GM18907 (cell line): ENCODE measurements at regions not wholly inside any gene's neighbourhood (a gene's known extent, or its start where the extent isn't known, plus 50 kb on each side); places are given as distances from the start of the nearest gene placed in this dataset.

Source experiments
- ATAC-seq: cut with Tn5 transposase; IDR thresholded peaks from one replicate; pipeline ENCODE4 v1.9.1; 2021; ENCODE audit warnings: mild to moderate bottlenecking, moderate library complexity; ENCODE audit not compliant: unreplicated experiment

DNA sequence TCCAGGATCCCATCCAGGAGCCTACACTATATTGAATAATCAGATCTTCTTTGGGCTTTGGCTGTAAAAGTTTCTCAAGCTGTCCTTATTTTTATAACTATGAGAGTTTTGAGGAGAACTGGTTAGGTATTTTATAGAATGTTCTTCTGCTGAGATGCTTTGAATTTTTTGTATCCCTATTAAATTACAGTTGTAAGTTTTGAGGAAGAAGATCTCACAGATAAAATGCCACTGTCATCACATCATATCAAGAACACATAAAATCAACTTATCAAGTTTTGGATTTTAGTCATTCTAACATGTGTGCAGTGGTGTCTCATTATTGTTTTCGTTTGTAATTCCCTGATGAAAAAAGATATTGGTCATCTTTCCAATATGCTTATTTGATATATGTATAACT is 260.2 kb upstream of the COL3A1 start:
- ATAC-seq: no peak

DNA sequence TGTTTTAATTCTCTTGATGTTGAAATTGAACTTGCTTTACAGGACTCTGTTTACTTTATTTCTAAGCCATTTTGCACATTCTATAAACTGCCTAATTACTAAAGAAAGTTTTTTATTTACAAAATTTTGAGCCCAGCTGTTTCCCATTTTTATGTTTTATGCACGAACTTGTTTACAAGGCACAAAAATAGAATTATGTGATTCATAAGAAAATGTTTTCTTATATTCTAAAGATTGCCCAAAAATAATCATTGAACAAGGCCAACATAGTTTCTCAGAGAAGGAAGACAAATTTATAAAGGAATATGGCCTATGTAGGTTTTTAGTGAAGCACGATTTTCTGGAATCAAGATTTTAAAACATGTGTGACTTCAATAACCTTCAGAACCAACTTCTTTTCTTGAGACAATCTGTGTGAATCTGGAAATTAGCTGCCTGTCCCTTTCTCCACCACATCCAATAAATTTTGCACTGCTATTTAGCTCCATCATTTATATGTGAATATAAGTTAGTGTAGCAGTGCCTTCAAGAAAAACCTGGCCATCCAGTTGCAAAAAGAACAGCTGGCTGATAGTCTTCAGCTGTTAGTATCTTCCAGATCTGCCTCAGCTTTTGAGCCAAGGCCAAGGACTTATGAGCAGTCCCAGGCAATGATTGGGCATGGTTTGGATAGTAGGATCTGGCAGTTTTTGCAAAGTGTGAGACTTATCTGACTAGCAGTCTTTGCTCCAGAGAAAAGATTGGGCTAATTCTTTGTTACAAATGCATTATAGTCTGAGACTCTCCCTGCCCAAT is 253.2 kb upstream of the COL3A1 start:
- ATAC-seq: no peak

DNA sequence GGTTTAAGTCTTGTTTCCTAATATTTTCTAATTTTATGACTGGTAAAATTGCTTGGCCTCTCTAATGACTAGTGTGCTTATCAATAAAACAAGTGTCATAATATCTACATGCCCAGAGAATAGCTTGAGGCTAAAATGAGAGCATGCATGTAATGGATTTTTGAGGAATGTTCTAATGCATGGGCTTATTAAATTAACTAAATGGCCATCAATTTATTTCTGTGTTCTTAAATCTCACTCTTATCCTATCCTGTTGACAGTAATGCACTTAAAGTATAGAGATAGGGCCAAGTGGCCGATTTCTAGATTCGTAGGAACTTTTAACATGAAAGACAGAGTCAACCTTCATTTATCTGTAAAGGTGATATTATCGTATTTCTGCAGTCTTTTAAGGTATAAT is 252.4 kb upstream of the COL3A1 start:
- ATAC-seq: no peak

DNA sequence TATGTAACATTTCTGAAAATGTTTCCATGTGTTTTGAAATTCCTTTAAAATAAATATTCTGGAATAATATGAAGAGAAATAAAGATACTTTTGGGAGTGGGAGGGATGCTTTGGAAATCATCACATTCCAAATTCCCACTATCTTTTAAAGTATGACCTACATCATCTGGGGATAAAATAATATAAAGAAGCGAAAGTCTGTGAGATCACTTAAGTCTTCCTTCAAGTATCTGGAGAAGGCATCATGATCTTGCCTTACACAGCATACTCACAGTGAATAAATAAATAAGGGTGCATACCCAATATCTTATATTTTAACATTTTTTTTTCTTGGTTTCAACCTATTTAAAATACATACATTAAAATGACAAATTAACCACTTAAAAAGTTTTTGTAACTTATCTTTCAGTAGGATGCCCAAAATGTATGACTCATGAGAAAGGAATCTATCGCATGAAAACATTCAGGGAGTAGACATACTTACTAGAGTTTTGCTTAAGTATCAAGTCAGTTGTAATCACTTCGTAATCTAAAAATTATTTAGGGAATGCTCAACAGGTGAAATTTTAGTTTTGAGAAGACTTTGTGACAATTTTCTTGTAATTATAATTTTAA is 248.3 kb upstream of the COL3A1 start:
- no peak for ATAC-seq

DNA sequence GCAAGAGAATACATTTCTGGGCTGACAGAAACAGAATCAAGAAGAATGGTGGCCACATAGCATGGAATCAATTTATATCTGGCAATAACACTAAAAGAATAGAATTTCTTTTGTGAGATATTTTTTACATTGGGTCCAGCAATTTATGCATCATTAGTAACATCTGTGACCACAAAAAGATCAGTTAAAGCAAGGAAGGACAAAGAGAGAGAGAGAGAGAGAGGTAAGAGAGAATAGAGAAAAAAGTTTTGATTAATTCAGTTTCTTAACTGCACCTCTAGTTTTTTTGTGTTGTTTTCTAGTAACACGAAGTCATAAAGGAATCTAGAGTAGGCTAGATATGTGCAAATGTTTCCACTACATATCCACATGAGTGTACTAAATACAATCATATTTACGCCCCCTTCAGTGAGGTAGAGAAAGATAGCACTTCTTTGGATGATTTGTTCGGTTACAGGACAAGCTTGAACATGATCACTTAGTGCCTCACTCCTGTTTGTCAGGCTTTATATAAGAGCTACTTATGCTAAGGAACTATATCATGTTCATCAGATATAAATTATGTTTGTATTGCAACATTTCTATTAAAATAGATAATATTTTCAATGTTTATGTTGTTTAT is 247.4 kb upstream of the COL3A1 start:
- no peak for ATAC-seq

DNA sequence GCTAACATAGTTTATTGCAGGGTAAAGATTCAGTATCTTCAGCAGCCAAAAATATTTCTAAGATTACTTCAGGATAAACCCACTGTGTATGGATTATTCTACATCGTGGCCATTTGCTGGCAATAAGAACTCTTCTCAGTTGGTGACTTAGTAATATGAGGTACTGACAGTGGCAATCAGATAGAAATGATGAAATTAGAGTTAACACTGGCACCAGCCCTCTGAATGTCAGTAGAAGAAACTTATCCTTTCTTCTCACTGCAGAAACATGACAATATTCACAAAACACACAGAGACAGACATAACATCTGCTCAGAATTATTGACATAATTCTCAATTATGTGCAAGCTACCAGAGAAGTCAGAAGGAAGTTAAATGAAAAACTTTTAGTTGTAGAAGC is 246.3 kb upstream of the COL3A1 start:
- no peak for ATAC-seq

DNA sequence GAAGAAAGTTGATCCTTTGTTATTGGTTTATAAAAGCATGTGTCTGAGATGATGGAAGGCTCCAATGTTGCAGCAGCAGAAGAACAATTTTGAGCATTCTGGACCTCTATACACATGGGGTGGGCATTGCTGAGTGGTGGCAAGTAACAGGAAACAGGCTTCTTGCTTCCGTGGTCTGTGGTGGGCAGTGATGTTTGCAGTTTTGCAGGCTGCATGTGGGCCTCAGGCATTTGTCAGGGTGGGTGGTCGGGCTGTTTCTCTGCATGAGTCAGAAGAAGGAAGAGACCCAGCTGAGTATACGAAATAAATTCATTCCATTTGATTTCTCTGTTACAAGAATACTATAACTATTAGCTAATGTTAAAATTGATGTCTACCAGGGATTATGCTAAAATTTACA is 239.5 kb upstream of the COL3A1 start:
- no peak for ATAC-seq

DNA sequence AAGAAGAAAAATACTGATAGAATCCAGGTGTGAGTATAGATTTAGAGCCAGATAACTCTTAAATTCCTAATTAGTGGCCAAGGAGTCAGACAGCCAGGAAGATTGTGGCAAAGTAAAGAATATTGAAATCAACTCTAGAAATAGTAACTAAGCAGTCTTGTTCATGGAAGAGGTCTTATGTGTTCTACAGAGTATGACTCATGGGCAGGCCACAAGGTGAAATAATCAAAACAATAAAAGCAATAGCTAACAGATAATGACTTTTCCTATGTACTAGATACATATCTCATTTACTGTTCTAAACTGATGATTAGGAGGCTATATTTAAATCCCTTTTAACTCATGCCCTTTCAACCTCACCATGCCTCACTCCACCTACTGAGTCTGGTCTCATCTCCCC is 227.4 kb upstream of the COL3A1 start:
- ATAC-seq: no peak

DNA sequence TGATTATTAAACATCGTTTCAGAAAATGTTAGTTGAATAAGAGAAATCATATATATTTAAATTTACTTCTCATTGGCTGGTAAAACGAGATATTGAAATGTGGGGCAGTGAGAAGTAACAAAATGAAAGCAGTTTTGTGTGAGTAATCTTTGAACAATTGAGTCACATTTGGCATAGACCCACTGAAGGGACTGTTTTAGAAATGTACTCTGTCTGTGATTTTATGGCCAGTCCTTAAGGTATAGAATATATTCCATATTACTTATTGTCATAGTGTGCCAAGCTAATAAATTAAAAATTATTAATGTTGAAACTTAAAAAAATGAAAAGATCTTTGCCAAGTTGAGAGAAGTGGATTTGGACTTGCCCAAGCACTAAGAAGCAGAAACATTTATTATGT is 222.4 kb upstream of the COL3A1 start:
- no peak for ATAC-seq

DNA sequence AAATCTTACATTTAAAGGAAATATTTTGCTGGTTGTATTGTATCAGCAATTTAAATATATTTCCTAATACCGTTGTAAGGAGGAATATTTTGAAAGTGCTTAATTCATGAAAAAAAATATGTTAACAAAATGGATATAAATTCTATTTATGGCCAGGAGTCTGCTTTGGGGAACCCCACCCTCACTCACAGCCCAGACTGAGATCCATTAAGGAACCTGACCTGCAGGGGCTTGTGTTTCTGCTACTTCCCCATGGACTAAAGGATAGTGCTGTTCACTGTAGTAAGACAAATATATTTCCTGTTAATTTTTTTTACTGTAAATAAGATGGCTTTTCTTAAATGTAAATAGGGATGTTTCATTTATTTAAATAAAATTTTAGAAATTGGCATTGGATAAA is 221.9 kb upstream of the COL3A1 start:
- no peak for ATAC-seq

DNA sequence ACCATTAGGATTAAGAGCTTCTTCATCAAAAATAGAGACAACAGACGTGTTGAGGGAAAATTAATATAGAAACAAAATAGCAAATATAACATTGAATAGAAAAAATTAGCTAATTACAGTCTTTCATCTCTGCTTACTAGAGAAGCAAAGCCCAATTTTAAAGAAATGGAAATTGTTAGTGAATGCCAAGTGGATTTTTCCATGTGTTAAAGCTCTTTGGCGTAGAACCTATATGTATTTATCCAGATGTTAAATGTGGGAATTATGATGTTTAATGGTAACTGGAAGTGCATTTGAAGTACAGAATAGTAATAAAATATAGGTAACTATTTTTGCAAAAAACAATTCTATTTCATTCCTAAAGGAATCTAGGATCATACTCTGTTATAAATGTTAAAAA is 212.0 kb upstream of the COL3A1 start:
- no peak for ATAC-seq

DNA sequence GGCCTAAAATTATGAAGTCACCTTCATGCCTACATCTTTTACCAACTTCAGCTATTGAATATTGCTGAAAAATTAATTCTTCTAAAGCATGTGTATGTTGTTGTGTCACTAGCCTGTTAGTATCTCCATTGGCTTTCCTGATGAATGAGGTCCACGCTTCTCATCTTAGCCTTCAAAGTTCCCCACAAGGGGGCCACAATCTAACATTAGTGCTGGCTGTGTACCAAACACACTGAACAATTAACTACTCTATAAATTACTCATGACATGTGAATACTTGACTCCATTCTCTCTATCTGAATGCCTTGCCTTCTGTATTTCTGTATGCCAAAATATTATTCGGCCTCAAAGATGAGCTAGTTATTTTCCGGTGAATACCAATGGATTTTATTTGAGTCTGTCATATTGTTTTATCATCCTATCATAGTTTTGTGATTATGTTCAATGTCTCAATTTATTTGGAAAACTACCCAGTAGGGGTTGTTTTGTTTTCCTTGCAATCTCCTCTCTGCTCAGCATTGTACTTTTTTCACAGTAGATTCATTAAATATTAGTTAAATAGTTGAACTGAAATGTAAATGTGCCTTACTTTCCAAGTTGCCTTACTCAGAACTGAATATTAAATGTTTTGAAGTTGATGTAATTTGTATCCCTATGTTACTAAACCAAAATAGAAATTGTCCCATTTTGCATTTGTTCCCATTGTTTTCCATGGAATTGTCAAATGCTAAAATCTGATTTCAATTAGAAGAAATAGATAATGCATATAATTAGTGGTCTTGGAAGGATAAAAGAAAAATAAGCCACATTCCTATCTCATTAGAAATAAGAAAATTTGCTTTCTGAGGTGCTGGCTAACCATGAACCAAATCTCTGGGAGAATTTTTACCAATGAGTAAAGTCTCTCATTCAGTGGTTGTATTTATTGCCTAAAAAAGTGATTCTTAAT is 208.4 kb upstream of the COL3A1 start:
- peak; percentile 62 for ATAC-seq

DNA sequence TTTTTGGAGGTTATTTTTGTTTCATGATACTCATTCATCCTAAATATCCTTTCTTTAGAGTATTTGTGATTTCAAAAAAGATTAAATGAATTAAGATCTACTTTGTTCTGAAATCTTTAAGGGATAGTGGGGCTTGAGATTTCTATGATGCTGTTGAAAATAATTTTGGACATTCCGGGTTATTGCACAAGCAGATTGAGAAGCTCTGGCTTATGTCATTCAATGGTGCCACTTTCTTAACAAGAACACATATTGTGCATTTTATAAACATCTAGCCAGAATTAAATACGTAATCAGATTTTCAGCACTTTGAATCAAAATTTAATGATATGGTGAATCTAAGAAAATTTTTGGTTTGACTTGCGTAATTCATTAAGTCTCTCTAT is 207.7 kb upstream of the COL3A1 start:
- ATAC-seq: no peak

DNA sequence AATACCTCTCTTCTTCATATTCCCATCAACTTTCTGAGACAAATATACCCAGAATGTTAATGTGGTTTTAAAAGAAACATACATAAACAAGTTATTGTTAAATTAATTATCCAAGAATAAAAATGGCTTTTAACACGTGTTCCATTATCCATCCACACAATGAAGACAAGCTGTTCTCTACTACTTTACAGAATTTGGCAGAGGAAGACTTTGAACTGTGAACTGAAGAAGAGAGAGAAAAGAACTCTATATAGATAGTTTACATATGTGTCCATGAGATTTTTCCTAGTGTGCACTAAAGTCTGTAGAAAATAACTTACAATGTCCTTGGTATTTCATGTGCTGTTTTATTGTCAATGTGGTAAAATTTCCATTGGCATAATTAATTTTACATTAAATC is 207.0 kb upstream of the COL3A1 start:
- ATAC-seq: no peak

DNA sequence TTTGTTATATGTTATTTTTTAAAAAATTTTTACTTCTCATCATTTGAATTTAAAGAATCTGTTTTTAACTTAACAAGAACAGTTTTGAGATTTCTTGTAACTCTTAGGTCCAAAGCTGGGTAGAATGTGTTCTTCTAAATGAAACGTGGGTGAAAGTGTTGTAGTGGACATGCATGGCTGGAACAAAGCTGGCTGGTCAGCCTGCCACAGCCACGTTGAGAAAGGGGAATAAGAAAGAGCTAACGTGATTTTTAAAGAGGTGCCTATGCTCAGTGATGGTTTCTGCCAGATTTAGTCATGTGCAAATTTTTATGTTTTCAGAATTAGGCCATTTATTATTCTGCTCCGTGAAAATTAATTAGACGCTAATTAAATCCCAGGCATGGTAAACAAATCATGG is 203.9 kb upstream of the COL3A1 start:
- ATAC-seq: no peak

DNA sequence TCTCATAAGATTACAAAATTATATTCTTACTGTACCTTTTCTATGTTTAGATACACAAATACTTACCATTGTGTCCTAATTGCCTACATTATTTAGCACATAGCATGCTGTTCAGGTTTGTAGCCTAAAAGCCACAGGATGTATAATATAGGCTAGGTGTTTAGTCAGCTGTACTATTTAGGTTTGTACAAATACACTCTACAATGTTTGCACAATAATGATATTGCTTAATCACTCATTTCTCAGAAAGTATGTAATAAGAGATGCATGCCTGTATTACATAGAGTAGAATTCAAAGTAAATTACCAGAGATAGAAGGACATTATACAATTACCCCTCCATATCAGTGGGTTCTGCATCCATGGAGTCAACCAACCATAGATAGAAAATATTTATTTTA is 201.1 kb upstream of the COL3A1 start:
- ATAC-seq: no peak

DNA sequence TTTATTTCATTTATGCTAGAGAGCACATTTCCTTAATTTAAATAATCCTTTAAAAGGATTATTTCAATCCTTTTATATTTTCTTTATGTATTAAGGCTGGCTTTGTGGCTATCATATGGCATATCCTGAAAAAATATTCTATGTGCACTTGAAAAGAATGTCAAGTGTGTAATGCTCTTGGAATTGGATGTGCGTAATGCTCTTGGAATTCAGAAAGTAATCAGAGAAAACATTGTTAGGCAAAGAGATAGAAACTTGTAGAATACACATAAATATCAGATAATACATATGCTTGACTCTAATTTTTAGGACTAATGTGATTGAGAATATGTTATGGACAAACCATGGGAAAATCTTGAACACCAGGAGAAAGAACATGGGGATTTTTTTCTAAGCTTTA is 197.5 kb upstream of the COL3A1 start:
- ATAC-seq: no peak

DNA sequence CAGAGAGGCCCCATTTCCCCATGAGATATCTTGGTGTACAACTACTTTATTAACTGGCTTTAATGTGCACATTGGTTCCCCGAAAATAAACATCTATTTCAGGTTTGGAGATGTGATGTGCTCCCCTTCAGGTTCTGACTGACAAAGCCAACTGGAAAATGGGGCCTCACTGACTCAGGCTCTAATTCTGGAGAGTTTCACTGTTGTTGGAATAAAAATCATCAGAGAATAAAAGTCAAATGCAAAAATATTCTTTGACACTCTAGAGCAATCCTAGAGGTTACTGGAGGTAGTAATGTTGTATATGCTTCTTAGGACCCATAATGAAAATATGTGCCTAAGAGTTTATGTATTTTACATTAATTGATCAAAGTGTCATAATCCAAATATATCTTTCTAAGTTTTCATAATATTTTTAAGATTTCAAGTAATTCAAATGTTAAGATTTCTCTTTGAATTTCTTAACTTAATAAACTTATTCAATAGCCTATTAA is 189.9 kb upstream of the COL3A1 start:
- ATAC-seq: no peak

DNA sequence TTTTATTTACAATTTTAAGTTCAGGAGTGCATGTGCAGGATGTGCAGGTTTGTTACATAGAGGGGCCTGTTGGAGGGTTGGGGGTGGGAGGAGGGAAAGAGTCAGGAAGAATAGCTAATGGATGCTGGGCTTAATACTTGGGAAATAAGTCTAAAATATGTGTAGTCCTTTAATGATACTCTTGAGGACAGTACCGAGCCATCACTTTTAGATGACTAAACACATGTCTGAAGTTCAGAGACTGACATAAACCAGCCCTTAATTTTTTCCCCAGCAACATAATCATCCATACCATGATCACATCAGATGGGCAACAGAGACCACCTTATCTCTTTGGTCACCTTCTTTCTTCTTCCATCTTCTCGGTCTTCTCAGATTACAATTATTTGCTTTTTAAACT is 189.1 kb upstream of the COL3A1 start:
- ATAC-seq: no peak

DNA sequence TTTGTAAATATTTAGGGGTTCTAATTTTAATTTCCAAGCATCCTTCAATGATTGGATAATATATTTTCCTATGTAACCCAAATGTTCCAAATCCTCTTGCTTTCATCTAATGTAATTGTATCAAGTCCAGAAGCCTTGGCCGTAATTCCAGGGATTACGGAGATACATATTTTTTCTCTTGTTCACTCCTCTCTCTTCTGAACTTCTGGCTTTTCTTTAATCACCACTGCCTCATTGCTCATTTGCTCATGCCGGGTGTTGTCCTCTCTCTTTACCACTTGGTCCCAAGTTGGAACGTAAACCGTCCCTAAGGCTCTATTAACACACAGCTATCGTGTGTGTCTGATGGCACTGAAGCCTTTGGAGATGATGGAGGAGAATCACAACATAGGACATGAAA is 188.7 kb upstream of the COL3A1 start:
- ATAC-seq: no peak

DNA sequence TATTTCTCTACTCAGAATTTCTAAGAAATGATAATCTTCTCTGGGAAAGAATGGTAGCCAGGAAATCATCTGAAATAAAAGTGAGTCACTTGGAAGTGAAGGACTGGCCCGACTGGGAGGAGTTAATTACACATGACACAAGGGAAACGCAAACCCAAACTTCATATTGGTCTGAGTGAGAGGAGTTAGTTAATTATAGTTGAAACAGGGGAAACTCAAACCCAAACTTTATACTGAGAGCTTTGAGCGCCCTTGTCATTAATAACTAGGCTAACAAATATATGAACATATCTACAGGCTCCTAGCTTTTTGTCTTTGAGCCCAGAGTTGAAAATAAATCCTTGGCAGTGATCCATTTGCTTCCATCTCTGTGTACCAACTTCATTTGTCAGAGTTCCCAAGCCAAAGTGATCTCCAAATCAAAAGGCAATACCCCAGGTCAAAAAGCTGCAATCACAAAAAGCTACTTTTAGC is 187.8 kb upstream of the COL3A1 start:
- ATAC-seq: no peak
